ENCODE measurements at regions not wholly inside any gene's neighbourhood (a gene's known extent, or its start where the extent isn't known, plus 50 kb on each side); places are given as distances from the start of the nearest gene placed in this dataset.

DNA sequence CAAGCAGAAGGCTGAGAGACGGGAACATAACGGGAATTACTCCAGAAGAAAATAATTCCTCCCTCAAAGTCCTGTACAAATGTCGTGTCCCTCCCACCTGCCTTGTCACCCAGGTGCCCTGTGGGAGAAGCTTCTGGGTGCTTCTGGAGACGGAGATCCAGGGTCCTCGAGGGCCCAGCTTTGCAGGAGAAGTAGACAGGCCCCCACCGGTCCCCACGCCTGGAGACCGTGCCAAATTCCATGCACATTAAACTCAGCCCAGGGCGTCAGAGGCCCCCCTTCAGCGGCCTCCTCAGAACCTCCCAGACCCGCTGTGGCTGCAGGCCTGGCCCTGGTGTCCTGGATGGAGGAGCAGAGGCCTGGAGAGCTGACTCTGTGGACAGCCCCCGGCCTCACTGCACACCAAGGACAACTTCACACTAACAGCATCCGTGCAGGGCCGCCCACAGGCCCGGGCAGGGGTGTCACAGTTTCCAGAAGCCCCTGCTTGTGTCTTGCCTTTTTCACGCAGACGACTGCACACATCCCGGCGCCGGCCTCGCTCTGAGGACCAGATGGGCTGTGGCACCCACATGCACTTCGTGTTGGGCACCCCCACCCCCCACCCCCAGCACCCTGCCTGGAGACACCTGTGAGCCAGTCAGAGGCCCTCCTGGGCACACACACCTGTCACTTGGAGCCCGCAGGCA, 734.3 kb downstream of the BRD1 start:
- no peak for TF ChIP-seq POLR2A (IDR thresholded peaks at IDR 0.05)
- TF ChIP-seq, protein P1, sequence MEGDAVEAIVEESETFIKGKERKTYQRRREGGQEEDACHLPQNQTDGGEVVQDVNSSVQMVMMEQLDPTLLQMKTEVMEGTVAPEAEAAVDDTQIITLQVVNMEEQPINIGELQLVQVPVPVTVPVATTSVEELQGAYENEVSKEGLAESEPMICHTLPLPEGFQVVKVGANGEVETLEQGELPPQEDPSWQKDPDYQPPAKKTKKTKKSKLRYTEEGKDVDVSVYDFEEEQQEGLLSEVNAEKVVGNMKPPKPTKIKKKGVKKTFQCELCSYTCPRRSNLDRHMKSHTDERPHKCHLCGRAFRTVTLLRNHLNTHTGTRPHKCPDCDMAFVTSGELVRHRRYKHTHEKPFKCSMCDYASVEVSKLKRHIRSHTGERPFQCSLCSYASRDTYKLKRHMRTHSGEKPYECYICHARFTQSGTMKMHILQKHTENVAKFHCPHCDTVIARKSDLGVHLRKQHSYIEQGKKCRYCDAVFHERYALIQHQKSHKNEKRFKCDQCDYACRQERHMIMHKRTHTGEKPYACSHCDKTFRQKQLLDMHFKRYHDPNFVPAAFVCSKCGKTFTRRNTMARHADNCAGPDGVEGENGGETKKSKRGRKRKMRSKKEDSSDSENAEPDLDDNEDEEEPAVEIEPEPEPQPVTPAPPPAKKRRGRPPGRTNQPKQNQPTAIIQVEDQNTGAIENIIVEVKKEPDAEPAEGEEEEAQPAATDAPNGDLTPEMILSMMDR (IDR thresholded peaks at IDR 0.05) = no peak

All from adrenal gland (tissue), 5 donors.